HepG2 (cell line): ENCODE measurements at regions not wholly inside any gene's neighbourhood (a gene's known extent, or its start where the extent isn't known, plus 50 kb on each side); places are given as distances from the start of the nearest gene placed in this dataset.

ENCODE experiments used
- ATAC-seq: fragments of 200-7000 bp; cut with Tn5 transposase; 3 replicates; pipeline ENCODE4 v1.9.1; 2020; ENCODE audit warnings: mild to moderate bottlenecking, moderate library complexity
- BruUV-seq: library from RNA; stranded (reverse); fragments of 400-500 nt; replicated peaks from 2 replicates; lab custom pipeline; 2021; lab: Mats Ljungman, UMichigan
- CTCF ChIA-PET: fragments of 300-600 bp; formaldehyde crosslinking; extraction: SDS; loops from one replicate; lab custom pipeline; 2021; ENCODE audit warnings: low total read pairs, inconsistent platforms, low intra/inter-chr PET ratio; lab: Yijun Ruan, JAX
- POLR2A ChIA-PET: fragments of 350-600 bp; sonication (Branson Sonifier 250); formaldehyde crosslinking; loops from one replicate; lab custom pipeline; 2020; ENCODE audit warnings: antibody characterized with exemption, inconsistent platforms; lab: Yijun Ruan, JAX
- DNase-seq: peaks from one replicate; pipeline ENCODE4 v3.0.0-alpha.2; 2015; ENCODE audit warnings: low spot score
- FAIRE-seq: peaks from 3 replicates; lab custom pipeline; 2011; peaks lifted over from hg19 to GRCh38; lab: Jason Lieb, UNC
- H2AFZ ChIP-seq: one replicate; pipeline ENCODE4 v1.6.1; 2011; ENCODE audit warnings: low read length, inconsistent platforms
- H3K27ac ChIP-seq: fragments of 300-600 bp; 3 replicates; pipeline ENCODE4 v1.8.0; 2011; ENCODE audit warnings: mixed run types, mild to moderate bottlenecking, mixed read lengths, low read length, inconsistent platforms; ENCODE audit not compliant: insufficient read depth; ENCODE audit errors: extremely low read length
- H3K27me3 ChIP-seq, 2 experiments: fragments of 200-600 bp in 1 of 2; 2 replicates in 1 of 2; 3 replicates in 1 of 2; pipeline versions ENCODE4 v1.6.0 to v1.8.0; 2011; ENCODE audit warnings: low read length in 2 of 2, mild to moderate bottlenecking in 2 of 2, moderate library complexity in 2 of 2, inconsistent platforms in 1 of 2; ENCODE audit not compliant: insufficient read depth in 2 of 2, control insufficient read depth in 1 of 2
- H3K36me3 ChIP-seq, 2 experiments: fragments of 200-600 bp in 1 of 2; replicated peaks in 1 of 2; 2 replicates in 1 of 2; 3 replicates in 1 of 2; pipeline versions ENCODE4 v1.5.1 to v1.8.0; 2011; ENCODE audit warnings: low read length in 2 of 2, inconsistent platforms in 1 of 2; ENCODE audit not compliant: insufficient read depth in 2 of 2, control insufficient read depth in 1 of 2
- H3K4me1 ChIP-seq: 2 replicates; pipeline ENCODE4 v1.5.1; 2012; ENCODE audit warnings: low read length, inconsistent platforms; ENCODE audit not compliant: insufficient read depth
- H3K4me2 ChIP-seq: 2 replicates; pipeline ENCODE4 v1.6.0; 2011; ENCODE audit warnings: low read depth, low read length, inconsistent platforms
- H3K4me3 ChIP-seq, 3 experiments: fragments of 200-600 bp in 1 of 3; sonication (generic), shearing (Covaris generic) in 1 of 3; replicated peaks in 1 of 3; 2 replicates each; pipeline ENCODE4 v1.5.1; 2011 to 2016; ENCODE audit warnings: low read length in 3 of 3, inconsistent platforms in 2 of 3, low read depth in 2 of 3, mild to moderate bottlenecking in 2 of 3, control low read depth in 1 of 3, mixed read lengths in 1 of 3; ENCODE audit not compliant: insufficient read depth in 1 of 3
- H3K79me2 ChIP-seq: one replicate; pipeline ENCODE4 v1.6.1; 2011; ENCODE audit warnings: low read length, inconsistent platforms; ENCODE audit not compliant: insufficient read depth
- H3K9ac ChIP-seq: 2 replicates; pipeline ENCODE4 v1.6.0; 2011; ENCODE audit warnings: mild to moderate bottlenecking, low read depth, low read length, inconsistent platforms; ENCODE audit not compliant: insufficient read depth
- H3K9me3 ChIP-seq: 2 replicates; pipeline ENCODE4 v1.5.1; 2012; ENCODE audit warnings: mild to moderate bottlenecking, low read length
- H4K20me1 ChIP-seq: 2 replicates; pipeline ENCODE4 v1.6.0; 2011; ENCODE audit warnings: inconsistent platforms, mild to moderate bottlenecking, low read length, moderate library complexity; ENCODE audit not compliant: insufficient read depth
- HNRNPH1 ChIP-seq: fragments of 200-400 bp; formaldehyde crosslinking; optimal IDR thresholded peaks from 2 replicates; pipeline ENCODE3; 2017; ENCODE audit warnings: mild to moderate bottlenecking, low read depth, low read length
- KMT2A ChIP-seq: sonication (generic); formaldehyde crosslinking; IDR thresholded peaks from 2 replicates; pipeline ENCODE4 v1.4.0; 2020; ENCODE audit warnings: missing genetic modification reagents
- MAFF ChIP-seq: IDR thresholded peaks from 2 replicates; pipeline ENCODE4 v1.6.1; 2011; ENCODE audit warnings: low read depth, low read length, improper control_type of control experiment
- MAFK ChIP-seq, 2 experiments: IDR thresholded peaks in 1 of 2; conservative IDR thresholded peaks in 1 of 2; 2 replicates each; pipeline ENCODE4 v1.6.1; 2011; ENCODE audit warnings: improper control_type of control experiment in 2 of 2, low read length in 2 of 2
- MED8 ChIP-seq: sonication (generic); formaldehyde crosslinking; IDR thresholded peaks from 2 replicates; pipeline ENCODE4 v1.8.1; 2023; ENCODE audit warnings: mild to moderate bottlenecking, missing genetic modification reagents; ENCODE audit not compliant: insufficient replicate concordance
- PAF1 ChIP-seq: IDR thresholded peaks from 2 replicates; pipeline ENCODE4 v1.6.1; 2016; ENCODE audit warnings: missing genetic modification reagents, missing compliant biosample characterization
- POLR2G ChIP-seq: fragments of 200-400 bp; formaldehyde crosslinking; IDR thresholded peaks from 2 replicates; pipeline ENCODE4 v1.6.1; 2018; ENCODE audit warnings: mild to moderate bottlenecking, low read depth, low read length, moderate library complexity
- PREB ChIP-seq: sonication (generic); formaldehyde crosslinking; IDR thresholded peaks from 2 replicates; pipeline ENCODE4 v1.4.0; 2020; ENCODE audit warnings: missing genetic modification reagents
- ZBTB49 ChIP-seq: sonication (generic); formaldehyde crosslinking; IDR thresholded peaks from 2 replicates; pipeline ENCODE4 v1.4.0; 2020; ENCODE audit warnings: missing genetic modification reagents, borderline replicate concordance
- ZNF557 ChIP-seq: sonication (generic); formaldehyde crosslinking; IDR thresholded peaks from 2 replicates; pipeline ENCODE4 v1.4.0; 2020; ENCODE audit warnings: missing genetic modification reagents
- ZNF7 ChIP-seq: IDR thresholded peaks from 2 replicates; pipeline ENCODE4 v1.6.1; 2016; ENCODE audit warnings: missing biosample characterization, missing genetic modification reagents
- ZNF703 ChIP-seq: sonication (generic); formaldehyde crosslinking; IDR thresholded peaks from 2 replicates; pipeline ENCODE4 v1.5.1; 2020; ENCODE audit warnings: missing genetic modification reagents, mild to moderate bottlenecking, moderate library complexity, borderline replicate concordance
- ZNF766 ChIP-seq: sonication (generic); formaldehyde crosslinking; IDR thresholded peaks from 2 replicates; pipeline ENCODE4 v1.5.0; 2020; ENCODE audit warnings: missing genetic modification reagents, borderline replicate concordance
- ZSCAN9 ChIP-seq: IDR thresholded peaks from 2 replicates; pipeline ENCODE4 v1.6.1; 2016; ENCODE audit warnings: borderline replicate concordance
- WGBS: methylation state at CpG from one replicate; pipeline ENCODE4 v1.1.6; 2017; ENCODE audit warnings: low lambda C conversion rate; 5-methylcytosine and 5-hydroxymethylcytosine counted together
- in situ Hi-C: cut with HindIII; loops from 2 replicates; pipeline ENCODE4 v1.10.0; 2017; ENCODE audit warnings: low pct_unique_long_range_greater_than_20kb; ENCODE audit not compliant: extremely low pct_ligation_motif_present
- intact Hi-C: fragments of 100-400 bp; cut with micrococcal nuclease; formaldehyde crosslinking; loops from one replicate; pipeline ENCODE4 v1.10.0; 2022; ENCODE audit not compliant: unreplicated experiment
- TF ChIP-seq, protein P1 (sequence below): IDR thresholded peaks from 2 replicates; pipeline ENCODE4 v1.6.1; 2016; ENCODE audit warnings: control low read depth
- TF ChIP-seq, protein P2 (sequence below): sonication (generic); formaldehyde crosslinking; IDR thresholded peaks from 2 replicates; pipeline ENCODE4 v1.4.0; 2020; ENCODE audit warnings: missing genetic modification reagents

GRCh38 chr11:91538065-91538464 lies 686.6 kb upstream of the FAT3 start:
- Histone ChIP-seq H3K27ac (no peak overlapping the region), H2AFZ (no peak overlapping the region), H3K4me3 (no peak overlapping the region), H3K9ac (no peak overlapping the region), H3K27me3 (no peaks in the 10 kb centered on the region), H3K79me2 (no peaks in the 10 kb centered on the region), H4K20me1 (no peaks in the 10 kb centered on the region), H3K9me3 (peaks cover 81% of the 10 kb centered on the region), H3K4me1 (no peaks in the 10 kb centered on the region), H3K36me3 (no peaks in the 10 kb centered on the region), H3K4me2 (no peak overlapping the region)
- intact Hi-C loops (no loop called here), in situ Hi-C loops (no loop called here)
- ATAC-seq (no peak), FAIRE-seq (no peak), DNase-seq (no peak)
- BruUV-seq: no TSS peak
- CTCF ChIA-PET: no interaction called here
- POLR2A ChIA-PET: no interaction called here
- peak; percentile 52; the same call in 1 of the 2 replicates for TF ChIP-seq MAFF
- peak; percentile 37 to 73; a peak in 3 of 4 replicates for TF ChIP-seq MAFK (conservative IDR thresholded peaks at IDR 0.05 in 1 of 2, IDR thresholded peaks at IDR 0.05 in 1 of 2; ENCODE audit: low read length in 2 of 2)
- TF ChIP-seq PREB (CRISPR knock-in tag): no peak

- ChIA-PET POLR2A (no interaction called here), CTCF (no interaction called here)
- intact Hi-C loops: no loop called here
- no peaks in the 10 kb centered on the region for H3K36me3 ChIP-seq
- H3K4me2 ChIP-seq: no peak overlapping the region
- H3K4me3 ChIP-seq: no peak overlapping the region
- no peak overlapping the region for H3K27ac ChIP-seq
- DNase-seq (no peak), FAIRE-seq (no peak), ATAC-seq (no peak)
- WGBS: 0% methylated on average over 1 of the region's 1 CpG
- H3K9ac ChIP-seq: no peak overlapping the region
- BruUV-seq: no TSS peak
- H3K27me3 ChIP-seq: no peaks in the 10 kb centered on the region
- H2AFZ ChIP-seq: no peak overlapping the region
- H3K9me3 ChIP-seq: peaks cover 87% of the 10 kb centered on the region
- in situ Hi-C loops: no loop called here
- no peaks in the 10 kb centered on the region for H3K79me2 ChIP-seq
- no peaks in the 10 kb centered on the region for H4K20me1 ChIP-seq
- H3K4me1 ChIP-seq: no peaks in the 10 kb centered on the region
- TF ChIP-seq KMT2A (CRISPR knock-in tag) (no peak), ZNF7 (no peak), POLR2G (no peak), ZNF766 (CRISPR knock-in tag) (no peak), PAF1 (CRISPR knock-in tag) (no peak), ZNF557 (CRISPR knock-in tag) (no peak), HNRNPH1 (no peak), ZNF703 (no peak), ZBTB49 (CRISPR knock-in tag) (no peak), MED8 (CRISPR knock-in tag) (no peak), ZSCAN9 (no peak)
- TF ChIP-seq, protein P1, sequence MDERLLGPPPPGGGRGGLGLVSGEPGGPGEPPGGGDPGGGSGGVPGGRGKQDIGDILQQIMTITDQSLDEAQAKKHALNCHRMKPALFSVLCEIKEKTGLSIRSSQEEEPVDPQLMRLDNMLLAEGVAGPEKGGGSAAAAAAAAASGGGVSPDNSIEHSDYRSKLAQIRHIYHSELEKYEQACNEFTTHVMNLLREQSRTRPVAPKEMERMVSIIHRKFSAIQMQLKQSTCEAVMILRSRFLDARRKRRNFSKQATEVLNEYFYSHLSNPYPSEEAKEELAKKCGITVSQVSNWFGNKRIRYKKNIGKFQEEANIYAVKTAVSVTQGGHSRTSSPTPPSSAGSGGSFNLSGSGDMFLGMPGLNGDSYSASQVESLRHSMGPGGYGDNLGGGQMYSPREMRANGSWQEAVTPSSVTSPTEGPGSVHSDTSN (CRISPR knock-in tag): no peak
- TF ChIP-seq, protein P2, sequence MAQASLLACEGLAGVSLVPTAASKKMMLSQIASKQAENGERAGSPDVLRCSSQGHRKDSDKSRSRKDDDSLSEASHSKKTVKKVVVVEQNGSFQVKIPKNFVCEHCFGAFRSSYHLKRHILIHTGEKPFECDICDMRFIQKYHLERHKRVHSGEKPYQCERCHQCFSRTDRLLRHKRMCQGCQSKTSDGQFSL (CRISPR knock-in tag): no peak
Observed at GRCh38 chr11:91536366-91536765, 688.3 kb upstream of the FAT3 start.
